PC-9 (cell line): ENCODE measurements at regions not wholly inside any gene's neighbourhood (a gene's known extent, or its start where the extent isn't known, plus 50 kb on each side); places are given as distances from the start of the nearest gene placed in this dataset.

Source experiments
- CTCF ChIP-seq: fragments of 200-600 bp; sonication (generic); conservative IDR thresholded peaks from 2 replicates; pipeline ENCODE4 v1.6.1; 2017; ENCODE audit warnings: mixed run types, antibody characterized with exemption, mild to moderate bottlenecking, moderate library complexity
- EZH2 ChIP-seq: fragments of 200-600 bp; sonication (generic); IDR thresholded peaks from 2 replicates; pipeline ENCODE4 v1.8.0; 2017; ENCODE audit warnings: antibody characterized with exemption, low read depth

- TF ChIP-seq CTCF, result no peak
- no peak for TF ChIP-seq EZH2
Observed at GRCh38 chr5:40308867-40309266, 370.8 kb upstream of the PTGER4 start.
